ENCODE measurements at regions not wholly inside any gene's neighbourhood (a gene's known extent, or its start where the extent isn't known, plus 50 kb on each side); places are given as distances from the start of the nearest gene placed in this dataset.

GRCh38 chr4:111020961-111021360 lies 398.1 kb upstream of the PITX2 start:
- 38 to 43% (median 39%) methylated on average over 2 of the region's 2 CpGs for WGBS, 3 donors
- H3K36me3 ChIP-seq: no peaks in the 10 kb centered on the region

GRCh38 chr4:111022758-111023157 lies 399.9 kb upstream of the PITX2 start:
- Histone ChIP-seq H3K9me3 (no peaks in the 10 kb centered on the region), H3K4me3 (no peak overlapping the region), H3K27me3 (no peaks in the 10 kb centered on the region), H3K36me3 (no peaks in the 10 kb centered on the region), H3K27ac (no peak overlapping the region), H3K4me1 (ENCODE audit: insufficient read depth) (no peaks in the 10 kb centered on the region)
- WGBS, 3 donors: 75 to 85% (median 80%) methylated on average over 1 of the region's 1 CpG
- no peak for DNase-seq
- TF ChIP-seq EP300 (IDR thresholded peaks at IDR 0.05): no peak
- TF ChIP-seq, protein P1, sequence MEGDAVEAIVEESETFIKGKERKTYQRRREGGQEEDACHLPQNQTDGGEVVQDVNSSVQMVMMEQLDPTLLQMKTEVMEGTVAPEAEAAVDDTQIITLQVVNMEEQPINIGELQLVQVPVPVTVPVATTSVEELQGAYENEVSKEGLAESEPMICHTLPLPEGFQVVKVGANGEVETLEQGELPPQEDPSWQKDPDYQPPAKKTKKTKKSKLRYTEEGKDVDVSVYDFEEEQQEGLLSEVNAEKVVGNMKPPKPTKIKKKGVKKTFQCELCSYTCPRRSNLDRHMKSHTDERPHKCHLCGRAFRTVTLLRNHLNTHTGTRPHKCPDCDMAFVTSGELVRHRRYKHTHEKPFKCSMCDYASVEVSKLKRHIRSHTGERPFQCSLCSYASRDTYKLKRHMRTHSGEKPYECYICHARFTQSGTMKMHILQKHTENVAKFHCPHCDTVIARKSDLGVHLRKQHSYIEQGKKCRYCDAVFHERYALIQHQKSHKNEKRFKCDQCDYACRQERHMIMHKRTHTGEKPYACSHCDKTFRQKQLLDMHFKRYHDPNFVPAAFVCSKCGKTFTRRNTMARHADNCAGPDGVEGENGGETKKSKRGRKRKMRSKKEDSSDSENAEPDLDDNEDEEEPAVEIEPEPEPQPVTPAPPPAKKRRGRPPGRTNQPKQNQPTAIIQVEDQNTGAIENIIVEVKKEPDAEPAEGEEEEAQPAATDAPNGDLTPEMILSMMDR (IDR thresholded peaks at IDR 0.05): no peak
- intact Hi-C loops (cut with DNase I): no loop called here

More at GRCh38 chr4:111020961-111021360, 398.1 kb upstream of the PITX2 start:
- no peaks in the 10 kb centered on the region for H3K27me3 ChIP-seq
- intact Hi-C loops (cut with DNase I): no loop called here
- no peak overlapping the region for H3K4me3 ChIP-seq
- no peaks in the 10 kb centered on the region for H3K4me1 ChIP-seq (ENCODE audit: insufficient read depth)
- no peak overlapping the region for H3K27ac ChIP-seq
- DNase-seq: no peak
- no peak for TF ChIP-seq EP300 (IDR thresholded peaks at IDR 0.05)
- TF ChIP-seq, protein P1 (IDR thresholded peaks at IDR 0.05): no peak
- TF ChIP-seq POLR2A (IDR thresholded peaks at IDR 0.05): no peak
- H3K9me3 ChIP-seq: no peaks in the 10 kb centered on the region

GRCh38 chr4:111027526-111027925 lies 404.6 kb upstream of the PITX2 start:
- H3K27me3 ChIP-seq: no peaks in the 10 kb centered on the region
- WGBS, 3 donors: 26 to 48% (median 36%) methylated on average over 1 of the region's 1 CpG
- no peak overlapping the region for H3K4me3 ChIP-seq
- H3K27ac ChIP-seq: no peak overlapping the region
- H3K36me3 ChIP-seq: no peaks in the 10 kb centered on the region
- DNase-seq: no peak
- H3K4me1 ChIP-seq (ENCODE audit: insufficient read depth): no peaks in the 10 kb centered on the region
- intact Hi-C loops (cut with DNase I): no loop called here
- no peaks in the 10 kb centered on the region for H3K9me3 ChIP-seq
- TF ChIP-seq, protein P1 (IDR thresholded peaks at IDR 0.05): no peak
- no peak for TF ChIP-seq POLR2A (IDR thresholded peaks at IDR 0.05)
- no peak for TF ChIP-seq EP300 (IDR thresholded peaks at IDR 0.05)

GRCh38 chr4:111028795-111029194 lies 405.9 kb upstream of the PITX2 start:
- Histone ChIP-seq H3K4me1 (ENCODE audit: insufficient read depth) (no peaks in the 10 kb centered on the region), H3K27me3 (no peaks in the 10 kb centered on the region), H3K9me3 (no peaks in the 10 kb centered on the region), H3K27ac (no peak overlapping the region), H3K36me3 (no peaks in the 10 kb centered on the region), H3K4me3 (no peak overlapping the region)
- intact Hi-C loops (cut with DNase I): no loop called here
- 34 to 43% (median 43%) methylated on average over 1 of the region's 1 CpG for WGBS, 3 donors
- TF ChIP-seq EP300 (IDR thresholded peaks at IDR 0.05) (no peak), POLR2A (IDR thresholded peaks at IDR 0.05) (no peak)
- TF ChIP-seq, protein P1 (IDR thresholded peaks at IDR 0.05): no peak
- DNase-seq: no peak
